CD4-positive, alpha-beta T cell treated with Interleukin-6 for 4 hours (primary cell): ENCODE measurements at regions not wholly inside any gene's neighbourhood (a gene's known extent, or its start where the extent isn't known, plus 50 kb on each side); places are given as distances from the start of the nearest gene placed in this dataset.

Source experiments
- DNase-seq: peaks from one replicate; pipeline ENCODE4 v3.0.0-alpha.2; 2020; ENCODE audit warnings: mixed read lengths

- DNase-seq, result no peak
Observed at GRCh38 chr21:27265492-27265891, 298.6 kb upstream of the ADAMTS5 start.

GRCh38 chr21:27261676-27262075 lies 294.8 kb upstream of the ADAMTS5 start:
- DNase-seq, result no peak

GRCh38 chr21:27260728-27261127 lies 293.8 kb upstream of the ADAMTS5 start:
- DNase-seq, result no peak

GRCh38 chr21:27258742-27259448 lies 292.0 kb upstream of the ADAMTS5 start:
- no peak for DNase-seq

- no peak for DNase-seq
Observed at GRCh38 chr21:27257908-27258556, 291.1 kb upstream of the ADAMTS5 start.

- no peak for DNase-seq
Observed at GRCh38 chr21:27257226-27257625, 290.3 kb upstream of the ADAMTS5 start.

- DNase-seq, result no peak
Observed at GRCh38 chr21:27251752-27252151, 284.9 kb upstream of the ADAMTS5 start.

GRCh38 chr21:27250366-27250765 lies 283.5 kb upstream of the ADAMTS5 start:
- no peak for DNase-seq

GRCh38 chr21:27248814-27249213 lies 281.9 kb upstream of the ADAMTS5 start:
- no peak for DNase-seq

GRCh38 chr21:27246741-27247140 lies 279.9 kb upstream of the ADAMTS5 start:
- DNase-seq, result no peak

- DNase-seq, result no peak
Observed at GRCh38 chr21:27244776-27245175, 277.9 kb upstream of the ADAMTS5 start.

- DNase-seq, result no peak
Observed at GRCh38 chr21:27244352-27244751, 277.5 kb upstream of the ADAMTS5 start.

- DNase-seq, result no peak
Observed at GRCh38 chr21:27240839-27241238, 274.0 kb upstream of the ADAMTS5 start.

- DNase-seq, result no peak
Observed at GRCh38 chr21:27233514-27234115, 266.7 kb upstream of the ADAMTS5 start.

- no peak for DNase-seq
Observed at GRCh38 chr21:27225940-27226339, 259.1 kb upstream of the ADAMTS5 start.

GRCh38 chr21:27225151-27225550 lies 258.3 kb upstream of the ADAMTS5 start:
- no peak for DNase-seq

- no peak for DNase-seq
Observed at GRCh38 chr21:27224169-27224568, 257.3 kb upstream of the ADAMTS5 start.

GRCh38 chr21:27221077-27221476 lies 254.2 kb upstream of the ADAMTS5 start:
- no peak for DNase-seq

GRCh38 chr21:27220416-27220815 lies 253.5 kb upstream of the ADAMTS5 start:
- DNase-seq, result no peak

- DNase-seq, result no peak
Observed at GRCh38 chr21:27219068-27219467, 252.2 kb upstream of the ADAMTS5 start.

- no peak for DNase-seq
Observed at GRCh38 chr21:27213303-27213702, 246.4 kb upstream of the ADAMTS5 start.

GRCh38 chr21:27212441-27212840 lies 245.6 kb upstream of the ADAMTS5 start:
- no peak for DNase-seq

GRCh38 chr21:27209546-27209945 lies 242.7 kb upstream of the ADAMTS5 start:
- DNase-seq, result no peak

- no peak for DNase-seq
Observed at GRCh38 chr21:27206368-27206982, 239.6 kb upstream of the ADAMTS5 start.
